ENCODE measurements at regions not wholly inside any gene's neighbourhood (a gene's known extent, or its start where the extent isn't known, plus 50 kb on each side); places are given as distances from the start of the nearest gene placed in this dataset.
A peak's percentile ranks its signal among the peaks of the same experiment; 100 is the strongest.

GRCh38 chr19:57058871-57059270 lies 60.9 kb upstream of the USP29 start:
- H3K4me3 ChIP-seq (replicated peaks; ENCODE audit: low read depth, low read length): no peak overlapping the region
- no peak for DNase-seq (ENCODE audit: extremely low read depth, low read depth)
- no peak for TF ChIP-seq CTCF (IDR thresholded peaks at IDR 0.05; ENCODE audit: low read depth, low read length, missing control alignments)

- no peak overlapping the region for H3K4me3 ChIP-seq (replicated peaks; ENCODE audit: low read depth, low read length)
- no peak for DNase-seq (ENCODE audit: extremely low read depth, low read depth)
- TF ChIP-seq CTCF (IDR thresholded peaks at IDR 0.05; ENCODE audit: low read depth, low read length, missing control alignments): no peak
Measured at GRCh38 chr19:57063070-57063469, 56.7 kb upstream of the USP29 start.

GRCh38 chr19:57067440-57067839 lies 52.3 kb upstream of the USP29 start:
- no peak for TF ChIP-seq CTCF (IDR thresholded peaks at IDR 0.05; ENCODE audit: low read depth, low read length, missing control alignments)
- H3K4me3 ChIP-seq (replicated peaks; ENCODE audit: low read depth, low read length): no peak overlapping the region
- no peak for DNase-seq (ENCODE audit: extremely low read depth, low read depth)

GRCh38 chr19:57068311-57068710 lies 51.5 kb upstream of the USP29 start:
- DNase-seq (ENCODE audit: extremely low read depth, low read depth): no peak

GRCh38 chr19:57068921-57069697 lies 50.7 kb upstream of the USP29 start:
- TF ChIP-seq CTCF (IDR thresholded peaks at IDR 0.05; ENCODE audit: low read depth, low read length, missing control alignments): peak; percentile 14
- no peak overlapping the region for H3K4me3 ChIP-seq (replicated peaks; ENCODE audit: low read depth, low read length)
- no peak for DNase-seq (ENCODE audit: extremely low read depth, low read depth)

More at GRCh38 chr19:57068311-57068710, 51.5 kb upstream of the USP29 start:
- H3K4me3 ChIP-seq (replicated peaks; ENCODE audit: low read depth, low read length): no peak overlapping the region
- no peak for TF ChIP-seq CTCF (IDR thresholded peaks at IDR 0.05; ENCODE audit: low read depth, low read length, missing control alignments)

Data from HFF-Myc (cell line).